HepG2 (cell line): ENCODE measurements at regions not wholly inside any gene's neighbourhood (a gene's known extent, or its start where the extent isn't known, plus 50 kb on each side); places are given as distances from the start of the nearest gene placed in this dataset.

Source experiments
- ATAC-seq: fragments of 200-7000 bp; cut with Tn5 transposase; 3 replicates; pipeline ENCODE4 v1.9.1; 2020; ENCODE audit warnings: mild to moderate bottlenecking, moderate library complexity
- BruUV-seq: library from RNA; stranded (reverse); fragments of 400-500 nt; replicated peaks from 2 replicates; lab custom pipeline; 2021; lab: Mats Ljungman, UMichigan
- CTCF ChIA-PET: fragments of 300-600 bp; formaldehyde crosslinking; extraction: SDS; loops from one replicate; lab custom pipeline; 2021; ENCODE audit warnings: low total read pairs, inconsistent platforms, low intra/inter-chr PET ratio; lab: Yijun Ruan, JAX
- POLR2A ChIA-PET: fragments of 350-600 bp; sonication (Branson Sonifier 250); formaldehyde crosslinking; loops from one replicate; lab custom pipeline; 2020; ENCODE audit warnings: antibody characterized with exemption, inconsistent platforms; lab: Yijun Ruan, JAX
- DNase-seq: peaks from one replicate; pipeline ENCODE4 v3.0.0-alpha.2; 2015; ENCODE audit warnings: low spot score
- FAIRE-seq: peaks from 3 replicates; lab custom pipeline; 2011; peaks lifted over from hg19 to GRCh38; lab: Jason Lieb, UNC
- H2AFZ ChIP-seq: one replicate; pipeline ENCODE4 v1.6.1; 2011; ENCODE audit warnings: low read length, inconsistent platforms
- H3K27ac ChIP-seq: fragments of 300-600 bp; 3 replicates; pipeline ENCODE4 v1.8.0; 2011; ENCODE audit warnings: mixed run types, mild to moderate bottlenecking, mixed read lengths, low read length, inconsistent platforms; ENCODE audit not compliant: insufficient read depth; ENCODE audit errors: extremely low read length
- H3K27me3 ChIP-seq, 2 experiments: fragments of 200-600 bp in 1 of 2; 2 replicates in 1 of 2; 3 replicates in 1 of 2; pipeline versions ENCODE4 v1.6.0 to v1.8.0; 2011; ENCODE audit warnings: low read length in 2 of 2, mild to moderate bottlenecking in 2 of 2, moderate library complexity in 2 of 2, inconsistent platforms in 1 of 2; ENCODE audit not compliant: insufficient read depth in 2 of 2, control insufficient read depth in 1 of 2
- H3K36me3 ChIP-seq, 2 experiments: fragments of 200-600 bp in 1 of 2; replicated peaks in 1 of 2; 2 replicates in 1 of 2; 3 replicates in 1 of 2; pipeline versions ENCODE4 v1.5.1 to v1.8.0; 2011; ENCODE audit warnings: low read length in 2 of 2, inconsistent platforms in 1 of 2; ENCODE audit not compliant: insufficient read depth in 2 of 2, control insufficient read depth in 1 of 2
- H3K4me1 ChIP-seq: 2 replicates; pipeline ENCODE4 v1.5.1; 2012; ENCODE audit warnings: low read length, inconsistent platforms; ENCODE audit not compliant: insufficient read depth
- H3K4me2 ChIP-seq: 2 replicates; pipeline ENCODE4 v1.6.0; 2011; ENCODE audit warnings: low read depth, low read length, inconsistent platforms
- H3K4me3 ChIP-seq, 3 experiments: fragments of 200-600 bp in 1 of 3; sonication (generic), shearing (Covaris generic) in 1 of 3; replicated peaks in 1 of 3; 2 replicates each; pipeline ENCODE4 v1.5.1; 2011 to 2016; ENCODE audit warnings: low read length in 3 of 3, inconsistent platforms in 2 of 3, low read depth in 2 of 3, mild to moderate bottlenecking in 2 of 3, control low read depth in 1 of 3, mixed read lengths in 1 of 3; ENCODE audit not compliant: insufficient read depth in 1 of 3
- H3K79me2 ChIP-seq: one replicate; pipeline ENCODE4 v1.6.1; 2011; ENCODE audit warnings: low read length, inconsistent platforms; ENCODE audit not compliant: insufficient read depth
- H3K9ac ChIP-seq: 2 replicates; pipeline ENCODE4 v1.6.0; 2011; ENCODE audit warnings: mild to moderate bottlenecking, low read depth, low read length, inconsistent platforms; ENCODE audit not compliant: insufficient read depth
- H3K9me3 ChIP-seq: 2 replicates; pipeline ENCODE4 v1.5.1; 2012; ENCODE audit warnings: mild to moderate bottlenecking, low read length
- H4K20me1 ChIP-seq: 2 replicates; pipeline ENCODE4 v1.6.0; 2011; ENCODE audit warnings: inconsistent platforms, mild to moderate bottlenecking, low read length, moderate library complexity; ENCODE audit not compliant: insufficient read depth
- ATF7 ChIP-seq, 2 experiments: fragments of 450-650 bp in 1 of 2; sonication (generic) in 1 of 2; formaldehyde crosslinking in 1 of 2; IDR thresholded peaks; 2 replicates each; pipeline versions ENCODE4 v1.4.0 to v1.6.1; 2016 to 2020; ENCODE audit warnings: antibody characterized with exemption in 1 of 2, mild to moderate bottlenecking in 1 of 2, missing genetic modification reagents in 1 of 2
- GZF1 ChIP-seq: sonication (generic); formaldehyde crosslinking; IDR thresholded peaks from 2 replicates; pipeline ENCODE4 v1.5.1; 2020; ENCODE audit warnings: mild to moderate bottlenecking, missing genetic modification reagents
- KLF13 ChIP-seq: sonication (generic); formaldehyde crosslinking; IDR thresholded peaks from 2 replicates; pipeline ENCODE4 v1.4.0; 2020; ENCODE audit warnings: mild to moderate bottlenecking, missing genetic modification reagents
- MXI1 ChIP-seq: IDR thresholded peaks from 3 replicates; pipeline ENCODE4 v1.6.1; 2012; ENCODE audit warnings: low read depth, low read length, inconsistent platforms, borderline replicate concordance
- RBM39 ChIP-seq: fragments of 200-400 bp; formaldehyde crosslinking; IDR thresholded peaks from one replicate; pipeline ENCODE4 v1.6.1; 2018; ENCODE audit warnings: antibody characterized with exemption, mild to moderate bottlenecking, low read depth, low read length; ENCODE audit not compliant: poor library complexity, severe bottlenecking
- SAFB2 ChIP-seq: sonication (generic); formaldehyde crosslinking; IDR thresholded peaks from 2 replicates; pipeline ENCODE4 v1.5.1; 2020; ENCODE audit warnings: missing genetic modification reagents, low read depth, mild to moderate bottlenecking, borderline replicate concordance
- ZNF296 ChIP-seq: sonication (generic); formaldehyde crosslinking; conservative IDR thresholded peaks from 2 replicates; pipeline ENCODE4 v1.5.0; 2020; ENCODE audit warnings: mild to moderate bottlenecking, missing genetic modification reagents
- ZNF557 ChIP-seq: sonication (generic); formaldehyde crosslinking; IDR thresholded peaks from 2 replicates; pipeline ENCODE4 v1.4.0; 2020; ENCODE audit warnings: missing genetic modification reagents
- ZSCAN9 ChIP-seq: IDR thresholded peaks from 2 replicates; pipeline ENCODE4 v1.6.1; 2016; ENCODE audit warnings: borderline replicate concordance
- WGBS: methylation state at CpG from one replicate; pipeline ENCODE4 v1.1.6; 2017; ENCODE audit warnings: low lambda C conversion rate; 5-methylcytosine and 5-hydroxymethylcytosine counted together
- in situ Hi-C: cut with HindIII; loops from 2 replicates; pipeline ENCODE4 v1.10.0; 2017; ENCODE audit warnings: low pct_unique_long_range_greater_than_20kb; ENCODE audit not compliant: extremely low pct_ligation_motif_present
- intact Hi-C: fragments of 100-400 bp; cut with micrococcal nuclease; formaldehyde crosslinking; loops from one replicate; pipeline ENCODE4 v1.10.0; 2022; ENCODE audit not compliant: unreplicated experiment
- TF ChIP-seq, protein P1 (sequence below): sonication (generic); formaldehyde crosslinking; IDR thresholded peaks from 2 replicates; pipeline ENCODE4 v1.4.0; 2020; ENCODE audit warnings: missing genetic modification reagents, mild to moderate bottlenecking, borderline replicate concordance
- TF ChIP-seq, protein P2 (sequence below): sonication (generic); formaldehyde crosslinking; IDR thresholded peaks from 2 replicates; pipeline ENCODE4 v1.4.0; 2020; ENCODE audit warnings: missing genetic modification reagents
- TF ChIP-seq, protein P3 (sequence below): sonication (generic); formaldehyde crosslinking; IDR thresholded peaks from 2 replicates; pipeline ENCODE4 v1.4.0; 2020; ENCODE audit warnings: missing genetic modification reagents

DNA sequence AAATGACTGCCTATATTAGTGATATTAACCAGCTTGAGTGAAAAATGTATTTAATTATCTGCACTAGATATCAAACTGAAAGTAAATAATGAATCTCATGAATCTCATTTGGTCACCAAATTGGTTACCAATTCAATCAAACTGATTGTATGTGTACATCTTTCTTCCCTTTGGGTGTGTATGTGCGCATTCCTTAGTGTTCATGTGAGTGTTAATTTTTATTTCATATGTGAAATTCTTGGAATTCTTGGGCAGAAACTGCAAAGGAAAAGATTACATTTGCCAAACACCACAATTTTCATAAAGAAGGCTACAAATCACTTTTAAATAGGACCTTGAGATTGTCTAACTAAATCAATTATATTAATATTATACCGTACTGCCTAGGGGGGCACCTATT is 648.4 kb upstream of the MARCKS start (continued):
- TF ChIP-seq RBM39 (no peak), ZSCAN9 (CRISPR knock-in tag) (no peak), ZNF296 (CRISPR knock-in tag) (no peak), KLF13 (CRISPR knock-in tag) (no peak), GZF1 (CRISPR knock-in tag) (no peak), ATF7 (IDR thresholded peaks at IDR 0.05) (no peak), ATF7 (CRISPR knock-in tag; IDR thresholded peaks at IDR 0.05) (no peak), MXI1 (no peak)
- TF ChIP-seq, protein P1, sequence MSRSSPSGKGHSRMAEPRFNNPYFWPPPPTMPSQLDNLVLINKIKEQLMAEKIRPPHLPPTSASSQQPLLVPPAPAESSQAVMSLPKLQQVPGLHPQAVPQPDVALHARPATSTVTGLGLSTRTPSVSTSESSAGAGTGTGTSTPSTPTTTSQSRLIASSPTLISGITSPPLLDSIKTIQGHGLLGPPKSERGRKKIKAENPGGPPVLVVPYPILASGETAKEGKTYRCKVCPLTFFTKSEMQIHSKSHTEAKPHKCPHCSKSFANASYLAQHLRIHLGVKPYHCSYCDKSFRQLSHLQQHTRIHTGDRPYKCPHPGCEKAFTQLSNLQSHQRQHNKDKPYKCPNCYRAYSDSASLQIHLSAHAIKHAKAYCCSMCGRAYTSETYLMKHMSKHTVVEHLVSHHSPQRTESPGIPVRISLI (CRISPR knock-in tag) = no peak
- TF ChIP-seq, protein P2, sequence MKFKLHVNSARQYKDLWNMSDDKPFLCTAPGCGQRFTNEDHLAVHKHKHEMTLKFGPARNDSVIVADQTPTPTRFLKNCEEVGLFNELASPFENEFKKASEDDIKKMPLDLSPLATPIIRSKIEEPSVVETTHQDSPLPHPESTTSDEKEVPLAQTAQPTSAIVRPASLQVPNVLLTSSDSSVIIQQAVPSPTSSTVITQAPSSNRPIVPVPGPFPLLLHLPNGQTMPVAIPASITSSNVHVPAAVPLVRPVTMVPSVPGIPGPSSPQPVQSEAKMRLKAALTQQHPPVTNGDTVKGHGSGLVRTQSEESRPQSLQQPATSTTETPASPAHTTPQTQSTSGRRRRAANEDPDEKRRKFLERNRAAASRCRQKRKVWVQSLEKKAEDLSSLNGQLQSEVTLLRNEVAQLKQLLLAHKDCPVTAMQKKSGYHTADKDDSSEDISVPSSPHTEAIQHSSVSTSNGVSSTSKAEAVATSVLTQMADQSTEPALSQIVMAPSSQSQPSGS (CRISPR knock-in tag) = no peak

DNA sequence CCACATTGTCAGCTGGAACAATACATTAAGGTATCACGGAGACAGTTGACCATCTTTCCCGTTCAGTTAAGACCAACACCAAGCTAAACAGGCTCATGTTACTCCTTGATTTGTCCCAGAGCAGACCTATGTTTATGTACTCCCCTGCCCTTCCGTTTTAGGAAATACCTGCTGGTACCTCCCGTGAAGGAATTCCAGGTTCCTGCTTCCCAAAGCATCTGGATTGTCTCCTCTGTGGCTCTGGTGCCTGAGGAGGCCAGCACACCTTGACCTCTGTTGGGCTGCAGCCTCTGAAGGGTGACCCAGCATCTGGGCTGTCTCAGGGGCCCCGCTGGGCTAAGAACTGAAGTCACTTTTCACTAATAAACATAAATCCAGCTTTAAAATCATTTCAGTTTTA is 647.8 kb upstream of the MARCKS start:
- CTCF ChIA-PET = no interaction called here
- POLR2A ChIA-PET = no interaction called here
- H3K9ac ChIP-seq = no peak overlapping the region
- no peak overlapping the region for H3K27ac ChIP-seq
- H4K20me1 ChIP-seq = no peaks in the 10 kb centered on the region
- no peak overlapping the region for H2AFZ ChIP-seq
- TF ChIP-seq, protein P3, sequence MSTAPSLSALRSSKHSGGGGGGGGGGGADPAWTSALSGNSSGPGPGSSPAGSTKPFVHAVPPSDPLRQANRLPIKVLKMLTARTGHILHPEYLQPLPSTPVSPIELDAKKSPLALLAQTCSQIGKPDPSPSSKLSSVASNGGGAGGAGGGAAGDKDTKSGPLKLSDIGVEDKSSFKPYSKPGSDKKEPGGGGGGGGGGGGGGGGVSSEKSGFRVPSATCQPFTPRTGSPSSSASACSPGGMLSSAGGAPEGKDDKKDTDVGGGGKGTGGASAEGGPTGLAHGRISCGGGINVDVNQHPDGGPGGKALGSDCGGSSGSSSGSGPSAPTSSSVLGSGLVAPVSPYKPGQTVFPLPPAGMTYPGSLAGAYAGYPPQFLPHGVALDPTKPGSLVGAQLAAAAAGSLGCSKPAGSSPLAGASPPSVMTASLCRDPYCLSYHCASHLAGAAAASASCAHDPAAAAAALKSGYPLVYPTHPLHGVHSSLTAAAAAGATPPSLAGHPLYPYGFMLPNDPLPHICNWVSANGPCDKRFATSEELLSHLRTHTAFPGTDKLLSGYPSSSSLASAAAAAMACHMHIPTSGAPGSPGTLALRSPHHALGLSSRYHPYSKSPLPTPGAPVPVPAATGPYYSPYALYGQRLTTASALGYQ (CRISPR knock-in tag) = no peak
- TF ChIP-seq ZNF557 = no peak
- no peak for TF ChIP-seq SAFB2 (CRISPR knock-in tag)
- intact Hi-C loops = no loop called here
- no peaks in the 10 kb centered on the region for H3K4me1 ChIP-seq
- 34% methylated on average over 5 of the region's 5 CpGs for WGBS
- no peak for DNase-seq
- H3K4me2 ChIP-seq = no peak overlapping the region
- no peaks in the 10 kb centered on the region for H3K36me3 ChIP-seq
- H3K27me3 ChIP-seq = no peaks in the 10 kb centered on the region
- in situ Hi-C loops = no loop called here
- H3K4me3 ChIP-seq = no peak overlapping the region
- no TSS peak for BruUV-seq
- H3K79me2 ChIP-seq = no peaks in the 10 kb centered on the region
- H3K9me3 ChIP-seq = no peaks in the 10 kb centered on the region
- FAIRE-seq = no peak
- no peak for ATAC-seq
